ENCODE measurements at regions not wholly inside any gene's neighbourhood (a gene's known extent, or its start where the extent isn't known, plus 50 kb on each side); places are given as distances from the start of the nearest gene placed in this dataset.

GRCh38 chr2:30084915-30085314 is 61.9 kb upstream of the YPEL5 start:
- TF ChIP-seq CTCF (IDR thresholded peaks at IDR 0.05) (no peak), EZH2 (IDR thresholded peaks at IDR 0.05; ENCODE audit: borderline replicate concordance, insufficient read depth, low read depth, low read length, poor library complexity, severe bottlenecking) (no peak)
